ENCODE measurements at regions not wholly inside any gene's neighbourhood (a gene's known extent, or its start where the extent isn't known, plus 50 kb on each side); places are given as distances from the start of the nearest gene placed in this dataset.

GRCh38 chr15:98441599-98441998 is 206.7 kb upstream of the IGF1R start:
- H3K4me3 Mint-ChIP-seq = no peak overlapping the region
- peaks cover 22% of the 10 kb centered on the region for H3K4me1 Mint-ChIP-seq (ENCODE audit: unreplicated experiment)

GRCh38 chr15:98442379-98442833 is 205.9 kb upstream of the IGF1R start:
- peak; percentile 94 for TF ChIP-seq CTCF (conservative IDR thresholded peaks at IDR 0.05)
- H3K27me3 Mint-ChIP-seq = peaks cover 9% of the 10 kb centered on the region
- peaks cover 22% of the 10 kb centered on the region for H3K4me1 Mint-ChIP-seq (ENCODE audit: unreplicated experiment)
- H3K9me3 Mint-ChIP-seq = no peaks in the 10 kb centered on the region
- peak overlapping the region; percentile 35 for H3K4me3 Mint-ChIP-seq
- H3K36me3 Mint-ChIP-seq = no peaks in the 10 kb centered on the region
- H3K27ac Mint-ChIP-seq = peak overlapping the region; percentile 49
- no peak for DNase-seq (ENCODE audit: extremely low spot score, unreplicated experiment)

More at GRCh38 chr15:98441599-98441998, 206.7 kb upstream of the IGF1R start:
- Mint-ChIP-seq H3K36me3 (no peaks in the 10 kb centered on the region), H3K27me3 (peaks cover 9% of the 10 kb centered on the region), H3K27ac (no peak overlapping the region), H3K9me3 (no peaks in the 10 kb centered on the region)
- no peak for TF ChIP-seq CTCF (conservative IDR thresholded peaks at IDR 0.05)
- DNase-seq (ENCODE audit: extremely low spot score, unreplicated experiment) = no peak

- Mint-ChIP-seq H3K4me3 (peak overlapping the region; percentile 44), H3K9me3 (no peaks in the 10 kb centered on the region), H3K4me1 (ENCODE audit: unreplicated experiment) (peaks cover 22% of the 10 kb centered on the region), H3K27ac (peak overlapping the region; percentile 49), H3K27me3 (peaks cover 6% of the 10 kb centered on the region), H3K36me3 (no peaks in the 10 kb centered on the region)
- DNase-seq (ENCODE audit: extremely low spot score, unreplicated experiment) = no peak
- no peak for TF ChIP-seq CTCF (conservative IDR thresholded peaks at IDR 0.05)
These were observed 205.4 kb upstream of the IGF1R start for GRCh38 chr15:98442901-98443300.

DNA sequence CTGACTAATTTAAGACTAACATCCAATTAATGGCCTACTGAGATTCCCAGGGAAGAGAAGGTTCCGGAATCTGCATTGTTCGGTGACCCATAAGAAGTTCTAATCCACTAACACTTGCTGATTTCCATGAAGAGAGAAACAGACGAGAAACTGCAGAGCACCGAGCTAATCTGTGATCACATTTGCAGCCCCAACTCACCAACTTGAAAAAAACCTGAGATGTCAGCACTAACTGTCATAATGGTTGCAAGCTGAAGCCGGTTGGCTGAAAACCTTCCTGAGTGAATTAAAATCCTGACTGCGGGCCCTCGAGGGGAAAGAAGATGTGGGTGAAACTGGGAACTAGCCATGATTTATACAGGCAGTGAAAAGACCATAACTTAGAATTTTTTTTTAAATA is 204.8 kb upstream of the IGF1R start:
- Mint-ChIP-seq H3K4me1 (ENCODE audit: unreplicated experiment) (peaks cover 22% of the 10 kb centered on the region), H3K27me3 (peaks cover 6% of the 10 kb centered on the region), H3K9me3 (no peaks in the 10 kb centered on the region), H3K36me3 (no peaks in the 10 kb centered on the region), H3K4me3 (no peak overlapping the region), H3K27ac (peak overlapping the region; percentile 49)
- DNase-seq (ENCODE audit: extremely low spot score, unreplicated experiment) = no peak
- TF ChIP-seq CTCF (conservative IDR thresholded peaks at IDR 0.05) = no peak

DNA sequence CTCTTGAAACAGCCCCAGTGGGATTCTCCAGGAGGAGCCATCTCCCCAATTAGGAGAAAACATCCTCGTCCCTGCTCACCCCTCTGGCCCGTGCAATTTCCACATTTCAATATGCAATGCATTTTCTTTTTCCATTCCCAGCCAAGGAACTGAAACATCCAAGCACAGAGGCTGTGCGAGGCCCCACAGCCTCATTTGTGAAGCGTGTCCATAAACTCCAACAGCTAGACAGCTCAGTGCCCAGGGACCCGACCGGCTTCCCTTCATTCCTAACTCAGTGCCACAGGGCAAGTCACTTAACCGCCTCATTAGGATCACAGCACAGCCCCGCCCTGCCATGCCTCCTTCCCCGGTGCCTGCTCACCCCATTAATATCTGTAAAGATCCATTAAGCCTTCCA is 204.2 kb upstream of the IGF1R start:
- Mint-ChIP-seq H3K27ac (peak overlapping the region; percentile 48), H3K9me3 (no peaks in the 10 kb centered on the region), H3K36me3 (no peaks in the 10 kb centered on the region), H3K4me3 (peak overlapping the region; percentile 61), H3K27me3 (peaks cover 8% of the 10 kb centered on the region), H3K4me1 (ENCODE audit: unreplicated experiment) (peaks cover 22% of the 10 kb centered on the region)
- no peak for DNase-seq (ENCODE audit: extremely low spot score, unreplicated experiment)
- no peak for TF ChIP-seq CTCF (conservative IDR thresholded peaks at IDR 0.05)

DNA sequence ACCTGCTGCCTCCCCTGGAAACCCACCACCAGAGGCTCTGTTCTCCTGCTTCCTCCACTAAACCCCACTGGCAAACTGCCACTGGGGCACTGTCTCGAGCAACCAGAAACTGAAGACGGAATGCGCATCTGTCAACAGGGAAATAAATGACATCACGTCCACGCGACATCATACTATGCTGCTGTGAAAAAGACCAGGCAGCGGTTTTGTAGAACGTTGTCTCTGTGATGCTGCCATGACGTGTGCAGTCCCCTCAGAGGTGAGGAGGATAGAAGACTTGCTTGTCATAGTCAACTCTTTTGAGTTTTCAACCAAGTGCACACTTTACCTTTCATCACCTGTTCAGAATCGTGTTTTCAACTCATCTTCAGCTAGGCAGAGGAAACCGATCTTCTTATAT is 203.0 kb upstream of the IGF1R start:
- H3K4me3 Mint-ChIP-seq = no peak overlapping the region
- H3K27ac Mint-ChIP-seq = no peak overlapping the region

More for the DNA sequence above, 203.0 kb upstream of the IGF1R start:
- no peak for TF ChIP-seq CTCF (conservative IDR thresholded peaks at IDR 0.05)
- peaks cover 10% of the 10 kb centered on the region for H3K27me3 Mint-ChIP-seq
- no peaks in the 10 kb centered on the region for H3K9me3 Mint-ChIP-seq
- no peaks in the 10 kb centered on the region for H3K36me3 Mint-ChIP-seq
- H3K4me1 Mint-ChIP-seq (ENCODE audit: unreplicated experiment) = peaks cover 22% of the 10 kb centered on the region
- no peak for DNase-seq (ENCODE audit: extremely low spot score, unreplicated experiment)
